Choroid plexus epithelial cell (primary cell): ENCODE measurements at regions not wholly inside any gene's neighbourhood (a gene's known extent, or its start where the extent isn't known, plus 50 kb on each side); places are given as distances from the start of the nearest gene placed in this dataset.

ENCODE experiments used
- DNase-seq: peaks from one replicate; pipeline ENCODE4 v3.0.0-alpha.2; 2010; ENCODE audit warnings: low read depth
- H3K4me3 ChIP-seq: 2 replicates; pipeline ENCODE4 v1.5.1; 2011; ENCODE audit warnings: low read depth, mild to moderate bottlenecking, control low read depth, low read length, moderate library complexity
- TF ChIP-seq, protein P1 (sequence below): conservative IDR thresholded peaks from 2 replicates; pipeline ENCODE4 v1.5.1; 2011; ENCODE audit warnings: low read depth, mild to moderate bottlenecking, control low read depth, inconsistent platforms, low read length, moderate library complexity

DNA sequence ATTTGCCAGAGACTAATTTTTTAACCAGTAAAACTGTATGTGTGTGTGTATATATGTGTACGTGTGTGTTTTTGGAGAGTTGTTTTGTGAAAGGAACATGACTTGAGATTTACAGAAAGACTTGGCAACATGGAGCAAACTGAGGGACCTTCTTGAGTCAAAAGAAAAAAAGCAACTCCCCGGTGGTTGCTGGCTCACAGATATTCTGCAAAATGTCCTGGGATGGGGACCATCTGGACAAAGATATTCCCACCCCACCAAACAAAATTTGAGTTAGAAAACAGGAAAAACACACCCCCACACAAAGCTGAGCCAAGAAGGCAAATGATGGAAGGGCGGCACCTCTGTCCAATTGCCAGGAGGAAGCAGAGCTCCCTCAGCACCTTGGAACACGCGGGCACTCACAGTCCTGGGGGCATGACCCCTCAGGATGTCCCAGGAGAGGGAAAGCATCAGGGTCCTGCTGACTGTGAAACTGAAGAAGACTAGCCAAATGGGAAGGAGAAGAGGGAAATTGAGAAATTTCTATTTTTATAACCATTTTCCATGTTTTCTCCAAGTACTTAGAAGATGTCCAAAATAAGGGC lies 290.2 kb upstream of the ACVR2A start:
- TF ChIP-seq, protein P1, sequence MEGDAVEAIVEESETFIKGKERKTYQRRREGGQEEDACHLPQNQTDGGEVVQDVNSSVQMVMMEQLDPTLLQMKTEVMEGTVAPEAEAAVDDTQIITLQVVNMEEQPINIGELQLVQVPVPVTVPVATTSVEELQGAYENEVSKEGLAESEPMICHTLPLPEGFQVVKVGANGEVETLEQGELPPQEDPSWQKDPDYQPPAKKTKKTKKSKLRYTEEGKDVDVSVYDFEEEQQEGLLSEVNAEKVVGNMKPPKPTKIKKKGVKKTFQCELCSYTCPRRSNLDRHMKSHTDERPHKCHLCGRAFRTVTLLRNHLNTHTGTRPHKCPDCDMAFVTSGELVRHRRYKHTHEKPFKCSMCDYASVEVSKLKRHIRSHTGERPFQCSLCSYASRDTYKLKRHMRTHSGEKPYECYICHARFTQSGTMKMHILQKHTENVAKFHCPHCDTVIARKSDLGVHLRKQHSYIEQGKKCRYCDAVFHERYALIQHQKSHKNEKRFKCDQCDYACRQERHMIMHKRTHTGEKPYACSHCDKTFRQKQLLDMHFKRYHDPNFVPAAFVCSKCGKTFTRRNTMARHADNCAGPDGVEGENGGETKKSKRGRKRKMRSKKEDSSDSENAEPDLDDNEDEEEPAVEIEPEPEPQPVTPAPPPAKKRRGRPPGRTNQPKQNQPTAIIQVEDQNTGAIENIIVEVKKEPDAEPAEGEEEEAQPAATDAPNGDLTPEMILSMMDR = no peak
- DNase-seq = no peak
- no peak overlapping the region for H3K4me3 ChIP-seq

DNA sequence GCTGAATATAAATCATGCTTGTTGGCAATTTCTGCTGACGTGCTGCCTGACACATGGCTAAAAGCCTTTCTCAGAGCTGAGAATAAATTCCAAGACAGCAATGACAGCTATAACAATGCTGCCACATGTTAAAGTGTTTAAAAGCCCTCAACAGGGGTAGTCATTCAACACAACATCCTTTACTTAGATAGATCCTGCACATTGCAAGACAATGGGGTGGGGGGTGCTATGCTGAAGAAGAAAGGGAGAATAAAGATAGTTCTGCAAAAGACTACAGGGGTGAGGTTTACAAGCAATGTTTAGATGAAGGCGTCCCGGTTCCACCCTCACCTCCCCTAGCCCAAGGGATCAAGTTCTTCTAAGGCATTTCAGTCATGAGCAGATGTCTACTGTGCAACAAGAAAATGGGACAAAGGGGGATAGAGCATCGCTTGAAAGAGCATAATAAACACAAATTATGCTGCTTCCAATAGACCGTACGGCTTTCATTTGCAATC lies 291.0 kb upstream of the ACVR2A start:
- no peak overlapping the region for H3K4me3 ChIP-seq
- DNase-seq = no peak
- TF ChIP-seq, protein P1 = no peak

- H3K4me3 ChIP-seq = no peak overlapping the region
- no peak for DNase-seq
- TF ChIP-seq, protein P1 = no peak
Observed at GRCh38 chr2:147550995-147551731, 293.7 kb upstream of the ACVR2A start.

GRCh38 chr2:147549054-147549453 lies 295.8 kb upstream of the ACVR2A start:
- no peak overlapping the region for H3K4me3 ChIP-seq
- DNase-seq = no peak
- TF ChIP-seq, protein P1 = no peak

DNA sequence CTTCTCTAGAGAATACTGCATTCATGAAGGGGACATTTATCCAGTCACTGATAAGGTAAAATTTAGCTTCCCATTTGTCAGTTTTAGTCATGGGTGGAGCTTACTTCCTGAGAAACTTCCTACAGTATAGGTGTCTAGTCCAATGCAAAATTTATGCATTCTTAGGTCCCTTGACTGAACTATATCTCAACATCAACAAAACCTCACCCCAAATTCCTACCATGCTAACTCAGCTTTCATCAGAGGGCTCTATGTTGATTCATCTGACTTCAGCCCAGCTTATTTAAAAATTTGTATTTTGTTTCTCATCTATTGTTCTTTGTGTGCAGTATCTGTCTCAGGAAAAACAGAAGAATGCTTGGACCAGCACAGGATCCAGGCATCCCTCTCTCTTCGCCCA lies 296.4 kb upstream of the ACVR2A start:
- no peak for DNase-seq
- H3K4me3 ChIP-seq = no peak overlapping the region
- TF ChIP-seq, protein P1 = no peak

- TF ChIP-seq, protein P1 = no peak
- no peak overlapping the region for H3K4me3 ChIP-seq
- DNase-seq = no peak
Observed at GRCh38 chr2:147547440-147547839, 297.4 kb upstream of the ACVR2A start.

DNA sequence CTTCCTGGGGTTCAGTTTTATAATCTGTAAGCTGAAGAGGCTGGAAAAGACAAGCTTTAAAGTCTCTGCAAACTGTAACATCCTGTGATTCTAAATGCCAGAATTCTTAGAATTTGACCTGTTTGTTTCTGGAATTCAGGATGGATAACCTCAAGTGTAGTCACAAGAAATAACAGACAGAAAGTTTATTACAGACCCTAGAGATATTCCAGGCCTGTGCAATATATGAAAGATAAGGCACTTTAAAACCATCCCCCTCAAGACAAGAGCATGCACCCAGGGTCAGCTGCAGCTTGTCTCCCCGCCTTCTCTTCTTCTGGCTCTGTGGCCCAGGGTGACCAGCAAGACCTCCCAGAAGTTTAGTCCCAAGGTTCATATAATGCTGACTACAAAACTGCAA lies 298.7 kb upstream of the ACVR2A start:
- TF ChIP-seq, protein P1 = no peak
- H3K4me3 ChIP-seq = no peak overlapping the region
- no peak for DNase-seq
